ENCODE measurements at regions not wholly inside any gene's neighbourhood (a gene's known extent, or its start where the extent isn't known, plus 50 kb on each side); places are given as distances from the start of the nearest gene placed in this dataset.

DNA sequence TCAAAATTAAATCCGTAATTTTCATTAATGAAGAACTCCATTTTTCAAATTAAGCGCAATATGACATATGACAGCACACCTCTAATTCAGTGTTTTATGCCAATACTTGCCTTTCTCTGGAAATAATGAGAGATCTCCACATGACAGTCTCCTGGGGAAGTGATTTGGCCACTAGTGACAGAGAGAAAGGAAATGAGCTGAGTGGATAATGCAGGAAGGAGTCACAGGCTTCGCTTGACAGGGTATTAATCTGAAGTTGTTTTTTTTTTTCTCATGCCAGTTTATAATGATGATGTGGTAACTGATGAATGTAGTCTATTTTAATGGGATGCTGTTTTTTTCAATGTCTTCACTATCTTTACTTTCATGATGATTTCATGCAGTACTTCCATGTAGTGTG is 1079.4 kb upstream of the GYPC start:
- Histone ChIP-seq H3K14ac (replicated peaks; ENCODE audit: low read depth, low read length) (no peak overlapping the region), H3K4me3 (ENCODE audit: insufficient read depth, low read depth, low read length) (no peak overlapping the region), H4K20me1 (ENCODE audit: insufficient read depth, low read length) (no peaks in the 10 kb centered on the region), H3K36me3 (ENCODE audit: control insufficient read depth, insufficient read depth, low read length) (no peaks in the 10 kb centered on the region), H3K79me1 (ENCODE audit: low read depth in 1 of 2, low read length in 2 of 2) (no peaks in the 10 kb centered on the region), H2AFZ (replicated peaks; ENCODE audit: low read length, poor library complexity) (no peak overlapping the region), H2BK20ac (ENCODE audit: low read depth, low read length) (no peak overlapping the region), H3K4ac (ENCODE audit: low read depth, low read length) (no peak overlapping the region), H2BK15ac (ENCODE audit: low read depth, low read length) (no peak overlapping the region), H2BK5ac (ENCODE audit: low read depth, low read length, poor library complexity, severe bottlenecking) (no peak overlapping the region), H4K8ac (ENCODE audit: low read depth in 2 of 2, low read length in 2 of 2) (no peak overlapping the region), H3K9me1 (ENCODE audit: insufficient read depth, low read length) (no peaks in the 10 kb centered on the region), H3K9me3 (ENCODE audit: control insufficient read depth, insufficient read depth, low read length) (no peaks in the 10 kb centered on the region; the same call in none of the 2 replicates), H3K56ac (ENCODE audit: extremely low read depth, insufficient read depth, low read length) (no peak overlapping the region), H4K5ac (ENCODE audit: low read depth, low read length) (no peak overlapping the region), H3K27me3 (ENCODE audit: control insufficient read depth, insufficient read depth, low read length) (no peaks in the 10 kb centered on the region), H4K91ac (ENCODE audit: insufficient read depth, low read depth, low read length) (no peak overlapping the region), H3K27ac (ENCODE audit: insufficient read depth, low read length) (no peak overlapping the region), H2AK9ac (replicated peaks; ENCODE audit: low read depth, low read length, poor library complexity) (no peak overlapping the region), H3K4me1 (ENCODE audit: control insufficient read depth, insufficient read depth, low read length) (no peaks in the 10 kb centered on the region), H2BK120ac (ENCODE audit: low read depth, low read length) (no peak overlapping the region), H3K9ac (ENCODE audit: low read depth, low read length) (no peak overlapping the region), H3K23ac (ENCODE audit: low read depth, low read length) (no peak overlapping the region), H3K18ac (ENCODE audit: low read depth, low read length) (no peak overlapping the region), H3K4me2 (ENCODE audit: low read depth, low read length) (no peak overlapping the region), H2AK5ac (ENCODE audit: low read depth, low read length) (no peak overlapping the region)
- dilution Hi-C loops (cut with HindIII; ENCODE audit: low sequenced_read_pairs, unreplicated experiment) (no loop called here), intact Hi-C loops (cut with micrococcal nuclease) (no loop called here), in situ Hi-C loops (cut with MboI; ENCODE audit: low sequenced_read_pairs) (no loop called here)
- ATAC-seq (ENCODE audit: low read depth) (no peak), DNase-seq (no peak)
- POLR2A ChIA-PET (ENCODE audit: unreplicated experiment), result no interaction called here
- no TSS peak for BruUV-seq (replicated peaks)
- no CpG with 5 or more reads among the region's 3 CpGs for WGBS, 2 experiments (ENCODE audit: extremely low coverage in 2 of 2, insufficient read length in 1 of 2)
- CTCF ChIA-PET, result no interaction called here
- TF ChIP-seq MXI1 (IDR thresholded peaks at IDR 0.05; ENCODE audit: borderline replicate concordance, low read depth, low read length), result no peak
- TF ChIP-seq MAZ (IDR thresholded peaks at IDR 0.05; ENCODE audit: borderline replicate concordance, low read depth, low read length), result no peak
- no peak for TF ChIP-seq RCOR1 (IDR thresholded peaks at IDR 0.05; ENCODE audit: insufficient replicate concordance, low read length)
- TF ChIP-seq RAD21 (IDR thresholded peaks at IDR 0.05; ENCODE audit: low read length), result no peak
- no peak for TF ChIP-seq BHLHE40 (IDR thresholded peaks at IDR 0.05; ENCODE audit: low read depth, low read length)
- TF ChIP-seq, protein P1, sequence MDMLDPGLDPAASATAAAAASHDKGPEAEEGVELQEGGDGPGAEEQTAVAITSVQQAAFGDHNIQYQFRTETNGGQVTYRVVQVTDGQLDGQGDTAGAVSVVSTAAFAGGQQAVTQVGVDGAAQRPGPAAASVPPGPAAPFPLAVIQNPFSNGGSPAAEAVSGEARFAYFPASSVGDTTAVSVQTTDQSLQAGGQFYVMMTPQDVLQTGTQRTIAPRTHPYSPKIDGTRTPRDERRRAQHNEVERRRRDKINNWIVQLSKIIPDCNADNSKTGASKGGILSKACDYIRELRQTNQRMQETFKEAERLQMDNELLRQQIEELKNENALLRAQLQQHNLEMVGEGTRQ (IDR thresholded peaks at IDR 0.05; ENCODE audit: low read depth, low read length), result no peak
- TF ChIP-seq SMC3 (IDR thresholded peaks at IDR 0.05; ENCODE audit: low read depth, low read length), result no peak
- TF ChIP-seq, protein P2, sequence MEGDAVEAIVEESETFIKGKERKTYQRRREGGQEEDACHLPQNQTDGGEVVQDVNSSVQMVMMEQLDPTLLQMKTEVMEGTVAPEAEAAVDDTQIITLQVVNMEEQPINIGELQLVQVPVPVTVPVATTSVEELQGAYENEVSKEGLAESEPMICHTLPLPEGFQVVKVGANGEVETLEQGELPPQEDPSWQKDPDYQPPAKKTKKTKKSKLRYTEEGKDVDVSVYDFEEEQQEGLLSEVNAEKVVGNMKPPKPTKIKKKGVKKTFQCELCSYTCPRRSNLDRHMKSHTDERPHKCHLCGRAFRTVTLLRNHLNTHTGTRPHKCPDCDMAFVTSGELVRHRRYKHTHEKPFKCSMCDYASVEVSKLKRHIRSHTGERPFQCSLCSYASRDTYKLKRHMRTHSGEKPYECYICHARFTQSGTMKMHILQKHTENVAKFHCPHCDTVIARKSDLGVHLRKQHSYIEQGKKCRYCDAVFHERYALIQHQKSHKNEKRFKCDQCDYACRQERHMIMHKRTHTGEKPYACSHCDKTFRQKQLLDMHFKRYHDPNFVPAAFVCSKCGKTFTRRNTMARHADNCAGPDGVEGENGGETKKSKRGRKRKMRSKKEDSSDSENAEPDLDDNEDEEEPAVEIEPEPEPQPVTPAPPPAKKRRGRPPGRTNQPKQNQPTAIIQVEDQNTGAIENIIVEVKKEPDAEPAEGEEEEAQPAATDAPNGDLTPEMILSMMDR (conservative IDR thresholded peaks at IDR 0.05; ENCODE audit: low read depth, low read length), result no peak
- TF ChIP-seq, protein P3, sequence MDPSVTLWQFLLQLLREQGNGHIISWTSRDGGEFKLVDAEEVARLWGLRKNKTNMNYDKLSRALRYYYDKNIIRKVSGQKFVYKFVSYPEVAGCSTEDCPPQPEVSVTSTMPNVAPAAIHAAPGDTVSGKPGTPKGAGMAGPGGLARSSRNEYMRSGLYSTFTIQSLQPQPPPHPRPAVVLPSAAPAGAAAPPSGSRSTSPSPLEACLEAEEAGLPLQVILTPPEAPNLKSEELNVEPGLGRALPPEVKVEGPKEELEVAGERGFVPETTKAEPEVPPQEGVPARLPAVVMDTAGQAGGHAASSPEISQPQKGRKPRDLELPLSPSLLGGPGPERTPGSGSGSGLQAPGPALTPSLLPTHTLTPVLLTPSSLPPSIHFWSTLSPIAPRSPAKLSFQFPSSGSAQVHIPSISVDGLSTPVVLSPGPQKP (IDR thresholded peaks at IDR 0.05; ENCODE audit: borderline replicate concordance, low read depth, low read length), result no peak
- TF ChIP-seq NFE2L2 (IDR thresholded peaks at IDR 0.05; ENCODE audit: low read depth, low read length), result no peak
- TF ChIP-seq POLR2A (IDR thresholded peaks at IDR 0.05; ENCODE audit: low read depth, low read length), result no peak

Data from IMR-90 (cell line).